WERI-Rb-1 (cell line): ENCODE measurements at regions not wholly inside any gene's neighbourhood (a gene's known extent, or its start where the extent isn't known, plus 50 kb on each side); places are given as distances from the start of the nearest gene placed in this dataset.
A peak's percentile ranks its signal among the peaks of the same experiment; 100 is the strongest.

Experiments used
- DNase-seq: peaks from one replicate; pipeline ENCODE4 v3.0.0-alpha.2; 2020
- H3K27ac ChIP-seq: fragments of 250-450 bp; sonication (Bioruptor Pico); 2 replicates; pipeline ENCODE4 v1.5.1; 2020; ENCODE audit warnings: mild to moderate bottlenecking, moderate library complexity
- H3K27me3 ChIP-seq: fragments of 250-450 bp; sonication (Bioruptor Pico); 2 replicates; pipeline ENCODE4 v1.5.1; 2021; ENCODE audit warnings: mild to moderate bottlenecking, low read depth, moderate library complexity; ENCODE audit not compliant: insufficient read depth, severe bottlenecking
- H3K36me3 ChIP-seq: fragments of 250-450 bp; sonication (Bioruptor Pico); 2 replicates; pipeline ENCODE4 v1.5.1; 2020; ENCODE audit warnings: mild to moderate bottlenecking, moderate library complexity
- H3K4me3 ChIP-seq: 2 replicates; pipeline ENCODE4 v1.5.1; 2011; ENCODE audit warnings: low read depth, mild to moderate bottlenecking, control low read depth, low read length
- H3K9me3 ChIP-seq: fragments of 250-450 bp; sonication (Bioruptor Pico); 2 replicates; pipeline ENCODE4 v1.5.1; 2021; ENCODE audit warnings: mild to moderate bottlenecking, moderate library complexity; ENCODE audit not compliant: severe bottlenecking
- CTCF ChIP-seq: IDR thresholded peaks from 2 replicates; pipeline ENCODE4 v1.5.1; 2011; ENCODE audit warnings: low read depth, mild to moderate bottlenecking, control low read depth, inconsistent platforms, low read length

- Histone ChIP-seq H3K9me3 (no peaks in the 10 kb centered on the region), H3K27ac (no peak overlapping the region), H3K36me3 (no peaks in the 10 kb centered on the region), H3K27me3 (no peaks in the 10 kb centered on the region), H3K4me3 (no peak overlapping the region)
- no peak for DNase-seq
- no peak for TF ChIP-seq CTCF
Measured at GRCh38 chr2:6770006-6770405, 95.7 kb downstream of the CMPK2 start.

DNA sequence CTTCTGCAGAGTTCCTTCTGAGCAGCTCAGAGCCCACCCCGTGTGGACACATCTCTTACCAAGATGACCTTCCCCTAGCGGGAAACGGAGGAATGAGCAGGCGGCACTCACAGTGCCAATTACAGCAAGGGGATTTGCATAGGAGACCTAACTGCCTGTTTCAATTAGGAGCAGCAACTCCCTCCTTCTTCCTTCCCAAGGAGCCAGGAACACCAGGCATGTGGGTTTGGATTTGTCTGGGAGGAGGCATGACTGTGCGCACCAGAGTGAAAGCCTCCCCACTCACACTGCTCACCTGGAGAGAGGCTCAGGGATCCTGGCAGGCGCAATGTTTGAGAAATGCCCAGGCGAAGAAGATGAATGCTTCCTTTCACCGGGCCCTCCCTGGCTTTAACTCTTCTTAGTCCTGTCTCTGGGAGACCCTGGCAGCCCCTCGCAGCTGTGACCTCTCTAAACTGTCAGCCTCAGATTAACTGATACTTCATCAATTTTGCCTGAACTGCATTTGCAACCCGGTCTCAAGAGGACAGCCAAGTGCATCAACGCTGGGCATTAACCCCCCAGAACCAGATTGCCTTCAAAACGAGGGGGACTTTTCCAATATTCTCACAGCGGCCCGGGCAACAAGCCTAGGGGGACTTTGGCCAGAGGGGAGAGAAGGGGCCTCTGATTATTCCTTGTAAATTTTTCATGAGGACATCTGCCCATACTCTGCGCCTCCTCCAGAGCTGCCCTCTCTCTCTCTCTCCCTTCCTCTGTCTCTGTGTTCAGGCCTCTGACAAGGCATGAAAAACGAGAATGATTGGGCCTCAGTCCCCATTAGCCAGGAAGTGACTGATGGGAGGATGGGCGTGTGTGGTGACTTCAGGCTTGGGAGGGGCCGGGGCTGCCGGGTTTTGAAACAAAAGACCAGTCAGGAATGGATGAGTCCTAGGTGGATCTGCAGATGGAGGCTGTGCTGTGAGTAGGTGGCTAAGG is 93.8 kb downstream of the CMPK2 start:
- no peaks in the 10 kb centered on the region for H3K9me3 ChIP-seq
- H3K4me3 ChIP-seq: peak overlapping the region; percentile 61
- H3K36me3 ChIP-seq: no peaks in the 10 kb centered on the region
- peak; percentile 97 for DNase-seq
- no peaks in the 10 kb centered on the region for H3K27me3 ChIP-seq
- TF ChIP-seq CTCF: peak; percentile 76
- peak overlapping the region; percentile 95 for H3K27ac ChIP-seq

DNA sequence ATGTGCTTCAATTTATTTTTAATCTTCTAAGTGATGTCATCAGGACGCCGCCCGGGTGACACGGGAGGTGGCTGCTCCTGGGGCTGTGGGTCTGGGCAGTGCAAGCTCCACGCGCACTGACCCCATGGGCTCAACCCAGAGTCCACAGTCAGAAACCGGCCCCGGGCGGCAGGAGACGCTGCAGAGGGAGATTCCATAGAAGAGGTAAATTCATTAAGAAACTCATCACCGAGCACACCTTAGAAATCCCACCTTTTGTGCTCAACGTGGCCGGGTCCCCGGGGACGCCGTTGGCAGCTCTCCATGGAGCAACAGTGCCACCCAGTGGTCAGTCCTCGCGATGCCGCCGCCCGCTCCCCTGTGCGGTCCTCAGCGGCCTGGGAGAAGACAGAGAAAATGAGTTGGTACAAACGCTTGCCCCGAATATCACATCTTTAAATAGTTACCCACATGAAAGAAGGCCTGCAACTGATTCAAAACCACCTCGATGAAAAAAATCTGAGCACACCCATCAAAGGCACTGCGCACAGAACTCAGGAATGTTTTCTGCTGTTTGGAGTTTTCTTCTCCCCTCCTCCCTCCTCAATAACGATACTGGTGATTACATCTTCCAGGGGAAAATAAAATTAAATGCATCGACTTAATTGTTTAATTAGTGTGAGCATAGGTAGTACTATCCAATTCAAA is 92.6 kb downstream of the CMPK2 start:
- TF ChIP-seq CTCF: peak; percentile 94
- DNase-seq: peak; percentile 90
- H3K9me3 ChIP-seq: no peaks in the 10 kb centered on the region
- H3K27me3 ChIP-seq: no peaks in the 10 kb centered on the region
- no peaks in the 10 kb centered on the region for H3K36me3 ChIP-seq
- peak overlapping the region; percentile 61 for H3K4me3 ChIP-seq
- H3K27ac ChIP-seq: peak overlapping the region; percentile 95

DNA sequence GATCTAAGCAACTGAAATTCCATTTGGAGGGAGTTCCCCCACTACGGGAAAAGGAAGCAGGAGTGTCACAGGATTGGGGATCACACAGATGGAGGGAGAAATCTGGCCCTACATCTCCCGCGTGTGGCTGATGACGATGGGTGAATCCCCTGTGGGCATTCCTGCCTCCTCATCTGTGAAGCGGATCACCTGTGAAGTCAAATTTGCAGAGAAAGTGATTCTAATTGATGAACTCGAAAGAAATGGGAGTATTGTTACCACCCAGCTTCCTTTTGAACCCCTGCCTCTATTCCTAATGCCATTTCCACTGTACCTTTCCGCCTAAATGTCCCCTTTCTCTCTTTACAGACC is 92.0 kb downstream of the CMPK2 start:
- no peak overlapping the region for H3K4me3 ChIP-seq
- H3K9me3 ChIP-seq: no peaks in the 10 kb centered on the region
- no peak overlapping the region for H3K27ac ChIP-seq
- no peaks in the 10 kb centered on the region for H3K27me3 ChIP-seq
- H3K36me3 ChIP-seq: no peaks in the 10 kb centered on the region
- no peak for TF ChIP-seq CTCF
- DNase-seq: no peak

DNA sequence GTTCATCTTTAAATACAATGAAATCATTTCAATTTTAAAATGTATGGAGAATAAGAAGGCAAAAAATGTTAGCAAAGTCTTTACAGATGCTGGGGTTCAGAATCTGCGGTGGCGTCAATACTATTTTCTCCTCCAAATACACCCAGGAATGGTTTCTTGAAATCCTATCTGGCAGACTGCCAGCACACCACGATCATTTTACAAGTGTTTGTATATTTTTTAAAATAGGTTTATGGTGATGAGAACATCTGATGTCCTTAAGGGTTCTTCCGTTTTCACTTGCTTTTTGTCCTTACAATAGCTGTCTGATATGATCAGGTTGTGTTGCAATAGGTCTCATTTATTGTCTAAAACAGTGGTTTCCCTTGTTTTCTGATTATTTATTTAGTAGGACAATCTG is 89.6 kb downstream of the CMPK2 start:
- Histone ChIP-seq H3K36me3 (no peaks in the 10 kb centered on the region), H3K9me3 (no peaks in the 10 kb centered on the region), H3K27me3 (no peaks in the 10 kb centered on the region), H3K27ac (no peak overlapping the region), H3K4me3 (no peak overlapping the region)
- no peak for DNase-seq
- TF ChIP-seq CTCF: no peak
